ENCODE measurements at regions not wholly inside any gene's neighbourhood (a gene's known extent, or its start where the extent isn't known, plus 50 kb on each side); places are given as distances from the start of the nearest gene placed in this dataset.
A peak's percentile ranks its signal among the peaks of the same experiment; 100 is the strongest.

- Histone ChIP-seq H2AFZ (ENCODE audit: low read depth) (peak overlapping the region; percentile 84), H3K9ac (peak overlapping the region; percentile 72; the same call in 1 of the 2 replicates), H3K36me3 (replicated peaks in 1 of 2; ENCODE audit: control insufficient read depth in 1 of 2, insufficient read depth in 2 of 2, low read length in 1 of 2) (no peaks in the 10 kb centered on the region), H4K20me1 (ENCODE audit: insufficient read depth) (no peaks in the 10 kb centered on the region), H3K4me2 (peak overlapping the region; percentile 93), H3K27me3 (ENCODE audit: insufficient read depth) (no peaks in the 10 kb centered on the region), H3K4me1 (ENCODE audit: control insufficient read depth in 1 of 2, insufficient read depth in 2 of 2, low read depth in 1 of 2, low read length in 1 of 2) (0 out of 4 replicates have a peak, but pooled peaks cover 0 to 3% of the 10 kb centered on the region in 2 experiments), H3K27ac (ENCODE audit: low read depth in 2 of 2, low read length in 1 of 2) (peak overlapping the region; percentile 79 to 94), H3K9me2 (no peaks in the 10 kb centered on the region), H3F3A (replicated peaks; ENCODE audit: insufficient read depth) (peaks cover 33% of the 10 kb centered on the region), H3K9me3 (no peaks in the 10 kb centered on the region), H3K79me2 (ENCODE audit: insufficient read depth) (0 out of 2 replicates have a peak, but pooled peaks cover 5% of the 10 kb centered on the region), H3K4me3 (ENCODE audit: low read depth in 2 of 2, low read length in 1 of 2) (peak overlapping the region; percentile 51 to 67; a peak in 2 of 4 replicates)
- CTCF ChIA-PET = interaction anchor here (0.7 kb wide), 1 partner anchor 34 kb away, joined by 3 read pairs; no protein-coding TSS in a partner anchor
- 0% methylated on average over 1 of the region's 1 CpG for WGBS (ENCODE audit: low lambda C conversion rate)
- no peak for TF ChIP-seq RFX5 (IDR thresholded peaks at IDR 0.05; ENCODE audit: low read length)
- no peak for TF ChIP-seq FOXJ3 (CRISPR knock-in tag; IDR thresholded peaks at IDR 0.05)
- no peak for TF ChIP-seq EP300 (IDR thresholded peaks at IDR 0.05; ENCODE audit: borderline replicate concordance in 1 of 2, low read depth in 1 of 2, low read length in 1 of 2)
- no peak for TF ChIP-seq RXRA (IDR thresholded peaks at IDR 0.05; ENCODE audit: borderline replicate concordance, low read depth)
- TF ChIP-seq RCOR1 (IDR thresholded peaks at IDR 0.05; ENCODE audit: low read length) = no peak
- TF ChIP-seq TAF1 (IDR thresholded peaks at IDR 0.05; ENCODE audit: borderline replicate concordance, low read depth, low read length) = no peak
- TF ChIP-seq IRF3 (IDR thresholded peaks at IDR 0.05; ENCODE audit: low read depth, low read length) = no peak
- no peak for TF ChIP-seq SIN3A (IDR thresholded peaks at IDR 0.05; ENCODE audit: borderline replicate concordance, low read depth, low read length)
- TF ChIP-seq TCF12 (IDR thresholded peaks at IDR 0.05) = no peak
- TF ChIP-seq EZH2phosphoT487 (IDR thresholded peaks at IDR 0.05; ENCODE audit: borderline replicate concordance, low read depth) = no peak
- no peak for TF ChIP-seq GABPA (IDR thresholded peaks at IDR 0.05; ENCODE audit: low read depth)
- TF ChIP-seq TEAD4 (IDR thresholded peaks at IDR 0.05; ENCODE audit: borderline replicate concordance, insufficient read depth) = no peak
- no peak for TF ChIP-seq JUND (IDR thresholded peaks at IDR 0.05)
- no peak for TF ChIP-seq CHD2 (IDR thresholded peaks at IDR 0.05; ENCODE audit: low read length, partially characterized antibody)
- no peak for TF ChIP-seq FOSL2 (IDR thresholded peaks at IDR 0.05; ENCODE audit: borderline replicate concordance, low read depth)
- TF ChIP-seq FOXM1 (IDR thresholded peaks at IDR 0.05; ENCODE audit: low read depth) = no peak
- no peak for TF ChIP-seq MEF2A (IDR thresholded peaks at IDR 0.05; ENCODE audit: borderline replicate concordance, low read depth)
- DNase-seq = no peak
- POLR2A ChIA-PET = no interaction called here
Observed at GRCh38 chr12:65740506-65740872, 83.8 kb upstream of the HMGA2 start.

- no peaks in the 10 kb centered on the region for H3K27me3 ChIP-seq (ENCODE audit: insufficient read depth)
- POLR2A ChIA-PET = no interaction called here
- 6% methylated on average over 40 of the region's 42 CpGs for WGBS (ENCODE audit: low lambda C conversion rate)
Observed at GRCh38 chr12:65740873-65741600, 83.2 kb upstream of the HMGA2 start.

More at GRCh38 chr12:65740873-65741600, 83.2 kb upstream of the HMGA2 start:
- peaks cover 33% of the 10 kb centered on the region for H3F3A ChIP-seq (replicated peaks; ENCODE audit: insufficient read depth)
- no peaks in the 10 kb centered on the region for H3K9me2 ChIP-seq
- H3K4me2 ChIP-seq = peak overlapping the region; percentile 93
- H3K36me3 ChIP-seq (replicated peaks in 1 of 2; ENCODE audit: control insufficient read depth in 1 of 2, insufficient read depth in 2 of 2, low read length in 1 of 2) = no peaks in the 10 kb centered on the region
- peak; percentile 61 for DNase-seq
- 0 out of 2 replicates have a peak, but pooled peaks cover 5% of the 10 kb centered on the region for H3K79me2 ChIP-seq (ENCODE audit: insufficient read depth)
- peak overlapping the region; percentile 84 for H2AFZ ChIP-seq (ENCODE audit: low read depth)
- CTCF ChIA-PET = no interaction called here
- H4K20me1 ChIP-seq (ENCODE audit: insufficient read depth) = no peaks in the 10 kb centered on the region
- peak overlapping the region; percentile 72 for H3K9ac ChIP-seq
- H3K27ac ChIP-seq (ENCODE audit: low read depth in 2 of 2, low read length in 1 of 2) = peak overlapping the region; percentile 79 to 94
- peak overlapping the region; percentile 51 to 67 for H3K4me3 ChIP-seq (ENCODE audit: low read depth in 2 of 2, low read length in 1 of 2)
- 0 out of 4 replicates have a peak, but pooled peaks cover 0 to 3% of the 10 kb centered on the region in 2 experiments for H3K4me1 ChIP-seq (ENCODE audit: control insufficient read depth in 1 of 2, insufficient read depth in 2 of 2, low read depth in 1 of 2, low read length in 1 of 2)
- TF ChIP-seq EP300 (IDR thresholded peaks at IDR 0.05; ENCODE audit: borderline replicate concordance in 1 of 2, low read depth in 1 of 2, low read length in 1 of 2) = peak in 1 of 2 experiments; percentile 23; a peak in 1 of 4 replicates
- no peak for TF ChIP-seq MEF2A (IDR thresholded peaks at IDR 0.05; ENCODE audit: borderline replicate concordance, low read depth)
- H3K9me3 ChIP-seq = no peaks in the 10 kb centered on the region

All from SK-N-SH (cell line).